Rectal smooth muscle tissue (tissue), 1 donor: ENCODE measurements at regions not wholly inside any gene's neighbourhood (a gene's known extent, or its start where the extent isn't known, plus 50 kb on each side); places are given as distances from the start of the nearest gene placed in this dataset.

Source experiments
- H3K27ac ChIP-seq: one replicate; pipeline ENCODE4 v1.7.0; 2013; ENCODE audit warnings: low read depth, low read length, inconsistent platforms
- H3K27me3 ChIP-seq: one replicate; pipeline ENCODE4 v1.7.0; 2013; ENCODE audit warnings: low read length; ENCODE audit not compliant: control insufficient read depth, insufficient read depth
- H3K36me3 ChIP-seq: one replicate; pipeline ENCODE4 v1.7.0; 2013; ENCODE audit warnings: low read length; ENCODE audit not compliant: control insufficient read depth, insufficient read depth
- H3K4me1 ChIP-seq: one replicate; pipeline ENCODE4 v1.7.0; 2013; ENCODE audit warnings: low read length; ENCODE audit not compliant: control insufficient read depth, insufficient read depth
- H3K4me3 ChIP-seq: one replicate; pipeline ENCODE4 v1.7.0; 2013; ENCODE audit warnings: low read length
- H3K9ac ChIP-seq: one replicate; pipeline ENCODE4 v1.7.0; 2013; ENCODE audit warnings: low read length

- Histone ChIP-seq H3K27me3 (no peaks in the 10 kb centered on the region), H3K4me1 (no peaks in the 10 kb centered on the region), H3K27ac (no peak overlapping the region), H3K4me3 (no peak overlapping the region), H3K9ac (no peak overlapping the region), H3K36me3 (no peaks in the 10 kb centered on the region)
Observed at GRCh38 chr16:65728652-65729051, 606.8 kb upstream of the CDH11 start.

- no peaks in the 10 kb centered on the region for H3K4me1 ChIP-seq
- H3K27ac ChIP-seq, result no peak overlapping the region
- no peak overlapping the region for H3K9ac ChIP-seq
- no peak overlapping the region for H3K4me3 ChIP-seq
- H3K27me3 ChIP-seq, result no peaks in the 10 kb centered on the region
- no peaks in the 10 kb centered on the region for H3K36me3 ChIP-seq
Observed at GRCh38 chr16:65728167-65728566, 606.3 kb upstream of the CDH11 start.

- no peaks in the 10 kb centered on the region for H3K27me3 ChIP-seq
- H3K36me3 ChIP-seq, result no peaks in the 10 kb centered on the region
- no peak overlapping the region for H3K9ac ChIP-seq
- H3K4me1 ChIP-seq, result no peaks in the 10 kb centered on the region
- H3K27ac ChIP-seq, result no peak overlapping the region
- no peak overlapping the region for H3K4me3 ChIP-seq
Observed at GRCh38 chr16:65727534-65728137, 605.8 kb upstream of the CDH11 start.

- no peak overlapping the region for H3K4me3 ChIP-seq
- H3K36me3 ChIP-seq, result no peaks in the 10 kb centered on the region
- no peak overlapping the region for H3K27ac ChIP-seq
- H3K27me3 ChIP-seq, result no peaks in the 10 kb centered on the region
- H3K9ac ChIP-seq, result no peak overlapping the region
- H3K4me1 ChIP-seq, result no peaks in the 10 kb centered on the region
Observed at GRCh38 chr16:65725156-65725845, 603.4 kb upstream of the CDH11 start.

GRCh38 chr16:65722429-65722828 is 600.6 kb upstream of the CDH11 start:
- Histone ChIP-seq H3K36me3 (no peaks in the 10 kb centered on the region), H3K27ac (no peak overlapping the region), H3K27me3 (no peaks in the 10 kb centered on the region), H3K4me1 (no peaks in the 10 kb centered on the region), H3K9ac (no peak overlapping the region), H3K4me3 (no peak overlapping the region)

GRCh38 chr16:65717846-65718245 is 596.0 kb upstream of the CDH11 start:
- Histone ChIP-seq H3K27me3 (no peaks in the 10 kb centered on the region), H3K27ac (no peak overlapping the region), H3K4me1 (no peaks in the 10 kb centered on the region), H3K9ac (no peak overlapping the region), H3K4me3 (no peak overlapping the region), H3K36me3 (no peaks in the 10 kb centered on the region)

GRCh38 chr16:65716737-65717700 is 595.2 kb upstream of the CDH11 start:
- no peaks in the 10 kb centered on the region for H3K27me3 ChIP-seq
- H3K27ac ChIP-seq, result no peak overlapping the region
- H3K4me1 ChIP-seq, result no peaks in the 10 kb centered on the region
- no peaks in the 10 kb centered on the region for H3K36me3 ChIP-seq
- no peak overlapping the region for H3K9ac ChIP-seq
- H3K4me3 ChIP-seq, result no peak overlapping the region

GRCh38 chr16:65713181-65713808 is 591.4 kb upstream of the CDH11 start:
- Histone ChIP-seq H3K4me3 (no peak overlapping the region), H3K27ac (no peak overlapping the region), H3K4me1 (no peaks in the 10 kb centered on the region), H3K36me3 (no peaks in the 10 kb centered on the region), H3K9ac (no peak overlapping the region), H3K27me3 (no peaks in the 10 kb centered on the region)

GRCh38 chr16:65710107-65710506 is 588.2 kb upstream of the CDH11 start:
- no peak overlapping the region for H3K9ac ChIP-seq
- no peaks in the 10 kb centered on the region for H3K36me3 ChIP-seq
- no peaks in the 10 kb centered on the region for H3K27me3 ChIP-seq
- no peak overlapping the region for H3K27ac ChIP-seq
- no peaks in the 10 kb centered on the region for H3K4me1 ChIP-seq
- no peak overlapping the region for H3K4me3 ChIP-seq

- Histone ChIP-seq H3K27ac (no peak overlapping the region), H3K4me3 (no peak overlapping the region), H3K4me1 (no peaks in the 10 kb centered on the region), H3K36me3 (no peaks in the 10 kb centered on the region), H3K27me3 (no peaks in the 10 kb centered on the region), H3K9ac (no peak overlapping the region)
Observed at GRCh38 chr16:65704866-65705265, 583.0 kb upstream of the CDH11 start.

GRCh38 chr16:65702707-65703402 is 581.0 kb upstream of the CDH11 start:
- no peak overlapping the region for H3K4me3 ChIP-seq
- no peaks in the 10 kb centered on the region for H3K27me3 ChIP-seq
- no peak overlapping the region for H3K27ac ChIP-seq
- no peaks in the 10 kb centered on the region for H3K36me3 ChIP-seq
- no peaks in the 10 kb centered on the region for H3K4me1 ChIP-seq
- no peak overlapping the region for H3K9ac ChIP-seq

- H3K27ac ChIP-seq, result no peak overlapping the region
- no peak overlapping the region for H3K9ac ChIP-seq
- no peak overlapping the region for H3K4me3 ChIP-seq
- H3K4me1 ChIP-seq, result no peaks in the 10 kb centered on the region
- no peaks in the 10 kb centered on the region for H3K36me3 ChIP-seq
- H3K27me3 ChIP-seq, result no peaks in the 10 kb centered on the region
Observed at GRCh38 chr16:65700596-65700995, 578.7 kb upstream of the CDH11 start.
